ENCODE measurements at regions not wholly inside any gene's neighbourhood (a gene's known extent, or its start where the extent isn't known, plus 50 kb on each side); places are given as distances from the start of the nearest gene placed in this dataset.

- intact Hi-C loops (cut with DNase I): no loop called here
- no peaks in the 10 kb centered on the region for H3K9me3 ChIP-seq
- no peaks in the 10 kb centered on the region for H3K4me1 ChIP-seq
- TF ChIP-seq POLR2AphosphoS5 (IDR thresholded peaks at IDR 0.05; ENCODE audit: insufficient read depth in 1 of 2, low read depth in 1 of 2) (no peak), CTCF (IDR thresholded peaks at IDR 0.05) (no peak), POLR2A (IDR thresholded peaks at IDR 0.05) (no peak)
- H3K27ac ChIP-seq: no peak overlapping the region
- H3K36me3 ChIP-seq: no peaks in the 10 kb centered on the region
- H3K27me3 ChIP-seq: no peaks in the 10 kb centered on the region
- DNase-seq (ENCODE audit: extremely low spot score in 2 of 2): no peak
- H3K4me3 ChIP-seq: no peak overlapping the region
These were observed 110.5 kb downstream of the AASDHPPT start for GRCh38 chr11:106187860-106188456.

- H3K4me3 ChIP-seq: no peak overlapping the region
- no peak overlapping the region for H3K27ac ChIP-seq
- no peaks in the 10 kb centered on the region for H3K9me3 ChIP-seq
- H3K27me3 ChIP-seq: no peaks in the 10 kb centered on the region
- TF ChIP-seq POLR2AphosphoS5 (IDR thresholded peaks at IDR 0.05; ENCODE audit: insufficient read depth in 1 of 2, low read depth in 1 of 2): no peak
- TF ChIP-seq POLR2A (IDR thresholded peaks at IDR 0.05): no peak
- no peak for TF ChIP-seq CTCF (IDR thresholded peaks at IDR 0.05)
- no peaks in the 10 kb centered on the region for H3K4me1 ChIP-seq
- intact Hi-C loops (cut with DNase I): no loop called here
- H3K36me3 ChIP-seq: no peaks in the 10 kb centered on the region
- DNase-seq (ENCODE audit: extremely low spot score in 2 of 2): no peak
These were observed 116.5 kb downstream of the AASDHPPT start for GRCh38 chr11:106193956-106194355.

GRCh38 chr11:106197438-106197837 is 120.0 kb downstream of the AASDHPPT start:
- Histone ChIP-seq H3K27me3 (no peaks in the 10 kb centered on the region), H3K27ac (no peak overlapping the region), H3K9me3 (no peaks in the 10 kb centered on the region), H3K36me3 (no peaks in the 10 kb centered on the region), H3K4me1 (no peaks in the 10 kb centered on the region), H3K4me3 (no peak overlapping the region)
- DNase-seq (ENCODE audit: extremely low spot score in 2 of 2): no peak
- intact Hi-C loops (cut with DNase I): no loop called here
- TF ChIP-seq POLR2AphosphoS5 (IDR thresholded peaks at IDR 0.05; ENCODE audit: insufficient read depth in 1 of 2, low read depth in 1 of 2): no peak
- no peak for TF ChIP-seq POLR2A (IDR thresholded peaks at IDR 0.05)
- no peak for TF ChIP-seq CTCF (IDR thresholded peaks at IDR 0.05)

- DNase-seq (ENCODE audit: extremely low spot score in 2 of 2): no peak
- Histone ChIP-seq H3K36me3 (no peaks in the 10 kb centered on the region), H3K4me1 (no peaks in the 10 kb centered on the region), H3K9me3 (no peaks in the 10 kb centered on the region), H3K27me3 (no peaks in the 10 kb centered on the region), H3K27ac (no peak overlapping the region), H3K4me3 (no peak overlapping the region)
- intact Hi-C loops (cut with DNase I): no loop called here
- TF ChIP-seq POLR2AphosphoS5 (IDR thresholded peaks at IDR 0.05; ENCODE audit: insufficient read depth in 1 of 2, low read depth in 1 of 2) (no peak), POLR2A (IDR thresholded peaks at IDR 0.05) (no peak), CTCF (IDR thresholded peaks at IDR 0.05) (no peak)
These were observed 125.6 kb downstream of the AASDHPPT start for GRCh38 chr11:106202935-106203620.

- intact Hi-C loops (cut with DNase I): no loop called here
- Histone ChIP-seq H3K27me3 (no peaks in the 10 kb centered on the region), H3K27ac (no peak overlapping the region), H3K4me1 (no peaks in the 10 kb centered on the region), H3K36me3 (no peaks in the 10 kb centered on the region), H3K4me3 (no peak overlapping the region), H3K9me3 (no peaks in the 10 kb centered on the region)
- DNase-seq (ENCODE audit: extremely low spot score in 2 of 2): no peak
- TF ChIP-seq POLR2AphosphoS5 (IDR thresholded peaks at IDR 0.05; ENCODE audit: insufficient read depth in 1 of 2, low read depth in 1 of 2) (no peak), CTCF (IDR thresholded peaks at IDR 0.05) (no peak), POLR2A (IDR thresholded peaks at IDR 0.05) (no peak)
These were observed 131.3 kb downstream of the AASDHPPT start for GRCh38 chr11:106208760-106209159.

Measured in vagina (tissue), 2 donors.